ENCODE measurements at regions not wholly inside any gene's neighbourhood (a gene's known extent, or its start where the extent isn't known, plus 50 kb on each side); places are given as distances from the start of the nearest gene placed in this dataset.

DNA sequence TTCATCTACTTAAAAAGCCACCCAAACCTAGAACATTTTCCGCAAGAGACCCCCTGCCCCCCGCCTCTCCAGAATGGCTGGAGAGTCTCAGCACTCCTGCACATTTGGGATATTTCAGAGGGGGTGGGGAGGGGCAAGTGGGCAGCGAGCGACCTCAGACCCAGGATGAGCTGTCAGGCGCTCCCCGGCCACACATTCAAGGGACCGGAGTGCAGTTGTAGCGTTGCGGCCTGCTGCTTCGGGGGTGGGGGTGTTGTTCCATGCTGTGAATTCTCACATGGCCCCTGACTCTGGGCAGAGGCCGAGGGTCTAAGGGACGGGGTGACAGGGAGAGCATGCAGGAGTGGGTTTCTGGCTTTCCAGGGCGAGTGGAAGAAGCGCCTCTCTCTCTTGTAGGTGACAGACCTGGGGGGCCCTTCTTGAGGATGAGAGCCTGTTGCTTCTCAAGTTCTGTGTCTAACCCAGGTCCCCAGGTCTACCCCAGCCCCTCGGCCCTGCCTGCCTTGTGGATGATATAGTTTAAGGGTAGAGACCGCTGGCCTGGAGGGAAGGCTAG lies 231.2 kb downstream of the SEC14L1 start:
- TF ChIP-seq, protein P1, sequence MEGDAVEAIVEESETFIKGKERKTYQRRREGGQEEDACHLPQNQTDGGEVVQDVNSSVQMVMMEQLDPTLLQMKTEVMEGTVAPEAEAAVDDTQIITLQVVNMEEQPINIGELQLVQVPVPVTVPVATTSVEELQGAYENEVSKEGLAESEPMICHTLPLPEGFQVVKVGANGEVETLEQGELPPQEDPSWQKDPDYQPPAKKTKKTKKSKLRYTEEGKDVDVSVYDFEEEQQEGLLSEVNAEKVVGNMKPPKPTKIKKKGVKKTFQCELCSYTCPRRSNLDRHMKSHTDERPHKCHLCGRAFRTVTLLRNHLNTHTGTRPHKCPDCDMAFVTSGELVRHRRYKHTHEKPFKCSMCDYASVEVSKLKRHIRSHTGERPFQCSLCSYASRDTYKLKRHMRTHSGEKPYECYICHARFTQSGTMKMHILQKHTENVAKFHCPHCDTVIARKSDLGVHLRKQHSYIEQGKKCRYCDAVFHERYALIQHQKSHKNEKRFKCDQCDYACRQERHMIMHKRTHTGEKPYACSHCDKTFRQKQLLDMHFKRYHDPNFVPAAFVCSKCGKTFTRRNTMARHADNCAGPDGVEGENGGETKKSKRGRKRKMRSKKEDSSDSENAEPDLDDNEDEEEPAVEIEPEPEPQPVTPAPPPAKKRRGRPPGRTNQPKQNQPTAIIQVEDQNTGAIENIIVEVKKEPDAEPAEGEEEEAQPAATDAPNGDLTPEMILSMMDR (IDR thresholded peaks at IDR 0.05) = no peak
- no peak for TF ChIP-seq POLR2A (IDR thresholded peaks at IDR 0.05)
